Endothelial cell of umbilical vein (primary cell): ENCODE measurements at regions not wholly inside any gene's neighbourhood (a gene's known extent, or its start where the extent isn't known, plus 50 kb on each side); places are given as distances from the start of the nearest gene placed in this dataset.

ENCODE experiments used
- EZH2 ChIP-seq: IDR thresholded peaks from 2 replicates; pipeline ENCODE4 v1.6.1; 2012; ENCODE audit warnings: borderline replicate concordance, low read depth, mild to moderate bottlenecking, moderate library complexity, low read length, inconsistent platforms; ENCODE audit not compliant: severe bottlenecking
- FOS ChIP-seq: IDR thresholded peaks from 2 replicates; pipeline ENCODE4 v1.6.1; 2011; ENCODE audit warnings: mild to moderate bottlenecking, low read length, moderate library complexity, borderline replicate concordance; ENCODE audit not compliant: insufficient read depth
- POLR2A ChIP-seq: IDR thresholded peaks from 2 replicates; pipeline ENCODE4 v1.6.1; 2012; ENCODE audit warnings: low read depth, mild to moderate bottlenecking, control low read depth, low read length
- TF ChIP-seq, protein P1 (sequence below), 2 donors: IDR thresholded peaks; 1 replicate in 1 of 2; 2 replicates in 1 of 2; pipeline ENCODE4 v1.5.1; 2011; ENCODE audit warnings: low read length in 2 of 2, mild to moderate bottlenecking in 2 of 2, moderate library complexity in 2 of 2, control low read depth in 1 of 2, inconsistent platforms in 1 of 2, low read depth in 1 of 2; ENCODE audit not compliant: insufficient read depth in 1 of 2; ENCODE audit errors: extremely low read depth in 1 of 2
- TF ChIP-seq, protein P2 (sequence below): IDR thresholded peaks from 2 replicates; pipeline ENCODE4 v1.6.1; 2011; ENCODE audit not compliant: insufficient read depth, insufficient read length

DNA sequence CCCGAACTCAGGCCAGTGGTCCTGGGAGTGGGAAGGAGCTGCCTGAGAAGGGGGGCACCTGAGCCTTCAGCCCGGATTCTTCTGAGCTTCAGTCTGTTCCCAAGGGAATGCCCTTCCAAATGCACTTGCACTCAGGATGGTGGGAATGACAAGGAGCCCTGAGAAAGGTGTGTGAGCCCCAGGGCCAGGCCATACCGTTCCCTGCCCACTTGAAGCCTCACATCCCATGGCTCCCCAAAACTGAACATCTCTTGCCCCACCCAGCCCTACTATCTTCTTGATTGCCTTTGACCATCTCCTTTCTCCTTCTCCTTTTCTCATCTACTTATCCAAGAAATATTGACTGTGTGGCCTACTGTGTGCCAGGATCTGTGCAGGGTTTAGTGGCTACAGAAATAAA lies 84.4 kb upstream of the HSPA9 start:
- TF ChIP-seq, protein P1, sequence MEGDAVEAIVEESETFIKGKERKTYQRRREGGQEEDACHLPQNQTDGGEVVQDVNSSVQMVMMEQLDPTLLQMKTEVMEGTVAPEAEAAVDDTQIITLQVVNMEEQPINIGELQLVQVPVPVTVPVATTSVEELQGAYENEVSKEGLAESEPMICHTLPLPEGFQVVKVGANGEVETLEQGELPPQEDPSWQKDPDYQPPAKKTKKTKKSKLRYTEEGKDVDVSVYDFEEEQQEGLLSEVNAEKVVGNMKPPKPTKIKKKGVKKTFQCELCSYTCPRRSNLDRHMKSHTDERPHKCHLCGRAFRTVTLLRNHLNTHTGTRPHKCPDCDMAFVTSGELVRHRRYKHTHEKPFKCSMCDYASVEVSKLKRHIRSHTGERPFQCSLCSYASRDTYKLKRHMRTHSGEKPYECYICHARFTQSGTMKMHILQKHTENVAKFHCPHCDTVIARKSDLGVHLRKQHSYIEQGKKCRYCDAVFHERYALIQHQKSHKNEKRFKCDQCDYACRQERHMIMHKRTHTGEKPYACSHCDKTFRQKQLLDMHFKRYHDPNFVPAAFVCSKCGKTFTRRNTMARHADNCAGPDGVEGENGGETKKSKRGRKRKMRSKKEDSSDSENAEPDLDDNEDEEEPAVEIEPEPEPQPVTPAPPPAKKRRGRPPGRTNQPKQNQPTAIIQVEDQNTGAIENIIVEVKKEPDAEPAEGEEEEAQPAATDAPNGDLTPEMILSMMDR (IDR thresholded peaks at IDR 0.05; ENCODE audit: extremely low read depth in 1 of 2, insufficient read depth in 1 of 2, low read depth in 1 of 2, low read length in 2 of 2), result no peak
- TF ChIP-seq POLR2A (no peak), EZH2 (no peak), FOS (no peak)
- TF ChIP-seq, protein P2, sequence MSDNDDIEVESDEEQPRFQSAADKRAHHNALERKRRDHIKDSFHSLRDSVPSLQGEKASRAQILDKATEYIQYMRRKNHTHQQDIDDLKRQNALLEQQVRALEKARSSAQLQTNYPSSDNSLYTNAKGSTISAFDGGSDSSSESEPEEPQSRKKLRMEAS, result no peak
